ENCODE measurements at regions not wholly inside any gene's neighbourhood (a gene's known extent, or its start where the extent isn't known, plus 50 kb on each side); places are given as distances from the start of the nearest gene placed in this dataset.

- H3K4me1 ChIP-seq = no peaks in the 10 kb centered on the region
- TF ChIP-seq CTCF (IDR thresholded peaks at IDR 0.05; ENCODE audit: low read depth, low read length) = no peak
- DNase-seq = no peak
- H3K9me3 ChIP-seq = no peaks in the 10 kb centered on the region
- no peak overlapping the region for H3K4me3 ChIP-seq (ENCODE audit: low read depth, low read length)
- no peaks in the 10 kb centered on the region for H3K36me3 ChIP-seq
- peaks cover 3% of the 10 kb centered on the region; the same call in 1 of the 2 replicates for H3K27me3 ChIP-seq
Measured at GRCh38 chr1:114037631-114037890, 58.3 kb downstream of the OLFML3 start.

- no peak for TF ChIP-seq CTCF (IDR thresholded peaks at IDR 0.05; ENCODE audit: low read depth, low read length)
- H3K36me3 ChIP-seq = no peaks in the 10 kb centered on the region
- peaks cover 3% of the 10 kb centered on the region; the same call in 1 of the 2 replicates for H3K27me3 ChIP-seq
- H3K9me3 ChIP-seq = no peaks in the 10 kb centered on the region
- no peak for DNase-seq
- H3K4me1 ChIP-seq = no peaks in the 10 kb centered on the region
- H3K4me3 ChIP-seq (ENCODE audit: low read depth, low read length) = no peak overlapping the region
Measured at GRCh38 chr1:114037962-114038816, 58.9 kb downstream of the OLFML3 start.
